A673 (cell line): ENCODE measurements at regions not wholly inside any gene's neighbourhood (a gene's known extent, or its start where the extent isn't known, plus 50 kb on each side); places are given as distances from the start of the nearest gene placed in this dataset.

Experiments used
- BruUV-seq: library from RNA; stranded (reverse); fragments of 400-500 nt; replicated peaks from 2 replicates; lab custom pipeline; 2021; lab: Mats Ljungman, UMichigan
- CTCF ChIA-PET: fragments of 300-600 bp; sonication (Branson Sonifier 250); formaldehyde crosslinking; loops from one replicate; lab custom pipeline; 2022; ENCODE audit warnings: antibody characterized with exemption; lab: Charles Lee
- POLR2A ChIA-PET: fragments of 300-600 bp; sonication (Branson Sonifier 250); formaldehyde crosslinking; loops from one replicate; lab custom pipeline; 2022; ENCODE audit warnings: antibody characterized with exemption; ENCODE audit not compliant: low non-redundant PET; lab: Charles Lee
- DNase-seq: peaks from one replicate; pipeline ENCODE4 v3.0.0-alpha.2; 2015; ENCODE audit warnings: low spot score
- H3K27ac ChIP-seq: fragments of 200-600 bp; sonication (generic); 2 replicates; pipeline ENCODE4 v1.5.1; 2016; ENCODE audit warnings: mixed run types, low read depth, mild to moderate bottlenecking, mixed read lengths, antibody characterized with exemption, low read length; ENCODE audit not compliant: poor library complexity, severe bottlenecking
- H3K27me3 ChIP-seq: fragments of 200-600 bp; sonication (generic); replicated peaks from 2 replicates; pipeline ENCODE4 v1.6.1; 2017; ENCODE audit warnings: mixed run types, low read depth, mild to moderate bottlenecking, mixed read lengths, antibody characterized with exemption, low read length; ENCODE audit not compliant: insufficient read depth, poor library complexity
- H3K36me3 ChIP-seq: fragments of 200-600 bp; sonication (generic); 2 replicates; pipeline ENCODE4 v1.6.1; 2016; ENCODE audit warnings: mixed run types, mild to moderate bottlenecking, mixed read lengths, antibody characterized with exemption, low read length; ENCODE audit not compliant: insufficient read depth, poor library complexity, severe bottlenecking
- H3K4me1 ChIP-seq: fragments of 200-600 bp; sonication (generic); 2 replicates; pipeline ENCODE4 v1.6.1; 2017; ENCODE audit warnings: mixed run types, mild to moderate bottlenecking, mixed read lengths, antibody characterized with exemption, low read length; ENCODE audit not compliant: insufficient read depth, poor library complexity, severe bottlenecking
- H3K4me3 ChIP-seq: fragments of 200-600 bp; sonication (generic); 2 replicates; pipeline ENCODE4 v1.5.1; 2016; ENCODE audit warnings: low read depth, mixed run types, mild to moderate bottlenecking, mixed read lengths, low read length; ENCODE audit not compliant: poor library complexity, severe bottlenecking
- H3K9me3 ChIP-seq: fragments of 200-600 bp; sonication (generic); 2 replicates; pipeline ENCODE4 v1.6.1; 2016; ENCODE audit warnings: mixed run types, low read depth, mild to moderate bottlenecking, mixed read lengths, antibody characterized with exemption, low read length; ENCODE audit not compliant: poor library complexity, severe bottlenecking
- EZH2 ChIP-seq: fragments of 200-600 bp; sonication (generic); IDR thresholded peaks from 2 replicates; pipeline ENCODE4 v1.6.1; 2017; ENCODE audit warnings: borderline replicate concordance, low read depth, mild to moderate bottlenecking, mixed read lengths, antibody characterized with exemption, low read length; ENCODE audit not compliant: poor library complexity, severe bottlenecking
- intact Hi-C: fragments of 100-400 bp; cut with micrococcal nuclease; formaldehyde crosslinking; loops from one replicate; pipeline ENCODE4 v1.10.0; 2022; ENCODE audit not compliant: unreplicated experiment
- TF ChIP-seq, protein P1 (sequence below): fragments of 300-800, 200-600 bp; sonication (generic); conservative IDR thresholded peaks from 2 replicates; pipeline ENCODE4 v1.5.1; 2017; ENCODE audit warnings: low read depth, mild to moderate bottlenecking, antibody characterized with exemption, low read length, moderate library complexity, mixed read lengths

DNA sequence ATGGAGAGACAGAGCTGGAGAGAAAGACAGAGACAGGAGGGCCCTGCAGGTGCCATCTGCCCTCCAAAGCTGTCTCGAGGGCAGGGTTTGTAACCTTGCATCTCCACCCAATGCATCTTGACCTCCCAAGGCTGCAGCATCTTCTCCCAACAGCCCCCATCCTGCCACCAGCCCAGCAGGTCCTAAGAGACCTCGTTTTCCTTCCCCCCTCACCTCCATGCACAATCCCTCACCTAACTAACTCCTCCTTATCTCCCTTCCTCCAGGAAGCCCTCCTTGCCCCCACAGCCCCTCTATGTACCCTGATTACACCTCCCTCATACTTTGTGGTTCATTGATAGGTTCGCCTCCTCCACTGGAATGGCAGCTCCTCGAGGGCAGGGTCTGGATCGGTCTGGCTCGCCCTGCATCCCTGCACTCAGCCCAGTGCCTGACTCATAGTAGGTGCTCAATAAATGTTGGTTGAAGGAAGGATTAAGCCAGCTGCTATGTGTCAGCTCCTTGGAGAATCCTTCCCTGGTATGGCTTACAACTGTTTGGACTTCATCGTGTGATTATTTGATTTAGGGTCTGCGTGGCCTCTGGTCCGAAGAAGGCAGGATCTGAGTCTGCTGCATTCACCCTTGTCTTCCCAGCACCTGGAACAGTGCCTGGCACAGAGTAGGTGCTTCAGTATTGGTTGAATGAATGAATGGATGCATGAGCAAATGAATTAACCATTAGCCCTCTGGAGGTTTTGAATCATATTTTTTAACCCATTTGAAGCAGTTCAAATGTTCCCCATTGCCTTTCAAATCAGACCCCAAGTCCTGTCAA, 105.6 kb upstream of the PTPN1 start:
- intact Hi-C loops: no loop called here
- TF ChIP-seq, protein P1, sequence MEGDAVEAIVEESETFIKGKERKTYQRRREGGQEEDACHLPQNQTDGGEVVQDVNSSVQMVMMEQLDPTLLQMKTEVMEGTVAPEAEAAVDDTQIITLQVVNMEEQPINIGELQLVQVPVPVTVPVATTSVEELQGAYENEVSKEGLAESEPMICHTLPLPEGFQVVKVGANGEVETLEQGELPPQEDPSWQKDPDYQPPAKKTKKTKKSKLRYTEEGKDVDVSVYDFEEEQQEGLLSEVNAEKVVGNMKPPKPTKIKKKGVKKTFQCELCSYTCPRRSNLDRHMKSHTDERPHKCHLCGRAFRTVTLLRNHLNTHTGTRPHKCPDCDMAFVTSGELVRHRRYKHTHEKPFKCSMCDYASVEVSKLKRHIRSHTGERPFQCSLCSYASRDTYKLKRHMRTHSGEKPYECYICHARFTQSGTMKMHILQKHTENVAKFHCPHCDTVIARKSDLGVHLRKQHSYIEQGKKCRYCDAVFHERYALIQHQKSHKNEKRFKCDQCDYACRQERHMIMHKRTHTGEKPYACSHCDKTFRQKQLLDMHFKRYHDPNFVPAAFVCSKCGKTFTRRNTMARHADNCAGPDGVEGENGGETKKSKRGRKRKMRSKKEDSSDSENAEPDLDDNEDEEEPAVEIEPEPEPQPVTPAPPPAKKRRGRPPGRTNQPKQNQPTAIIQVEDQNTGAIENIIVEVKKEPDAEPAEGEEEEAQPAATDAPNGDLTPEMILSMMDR: no peak
- TF ChIP-seq EZH2: no peak
- Histone ChIP-seq H3K27me3 (no peaks in the 10 kb centered on the region), H3K27ac (no peak overlapping the region), H3K4me1 (no peaks in the 10 kb centered on the region), H3K36me3 (no peaks in the 10 kb centered on the region), H3K9me3 (no peaks in the 10 kb centered on the region), H3K4me3 (no peak overlapping the region)
- ChIA-PET POLR2A (no interaction called here), CTCF (no interaction called here)
- BruUV-seq: no TSS peak
- no peak for DNase-seq

GRCh38 chr20:50405235-50405914, 104.8 kb upstream of the PTPN1 start:
- no peak overlapping the region for H3K27ac ChIP-seq
- DNase-seq: no peak
- no peaks in the 10 kb centered on the region for H3K36me3 ChIP-seq
- no peaks in the 10 kb centered on the region for H3K27me3 ChIP-seq
- POLR2A ChIA-PET: no interaction called here
- TF ChIP-seq, protein P1: no peak
- no peak for TF ChIP-seq EZH2
- intact Hi-C loops: no loop called here
- no peaks in the 10 kb centered on the region for H3K4me1 ChIP-seq
- no peaks in the 10 kb centered on the region for H3K9me3 ChIP-seq
- no peak overlapping the region for H3K4me3 ChIP-seq
- no TSS peak for BruUV-seq
- CTCF ChIA-PET: no interaction called here

- POLR2A ChIA-PET: no interaction called here
- intact Hi-C loops: no loop called here
- no TSS peak for BruUV-seq
These were observed 104.1 kb upstream of the PTPN1 start for GRCh38 chr20:50405915-50406609.

More at GRCh38 chr20:50405915-50406609, 104.1 kb upstream of the PTPN1 start:
- no peak for DNase-seq
- no peaks in the 10 kb centered on the region for H3K27me3 ChIP-seq
- CTCF ChIA-PET: no interaction called here
- H3K27ac ChIP-seq: no peak overlapping the region
- no peaks in the 10 kb centered on the region for H3K36me3 ChIP-seq
- TF ChIP-seq, protein P1: no peak
- TF ChIP-seq EZH2: no peak
- H3K4me1 ChIP-seq: no peaks in the 10 kb centered on the region
- H3K9me3 ChIP-seq: no peaks in the 10 kb centered on the region
- H3K4me3 ChIP-seq: no peak overlapping the region
